Activated CD8-positive, alpha-beta memory T cell treated with anti-CD3 and anti-CD28 coated beads for 36 hours (primary cell): ENCODE measurements at regions not wholly inside any gene's neighbourhood (a gene's known extent, or its start where the extent isn't known, plus 50 kb on each side); places are given as distances from the start of the nearest gene placed in this dataset.
"Not testable (repeated sequence)": the region's sequence is repeated elsewhere in the genome, so short reads cannot be mapped to it uniquely, and the experiment has no call there.

Experiments used
- CTCF ChIA-PET: fragments of 350-600 bp; sonication (Branson Sonifier 250); formaldehyde crosslinking; loops from one replicate; lab custom pipeline; 2021; ENCODE audit warnings: antibody characterized with exemption; lab: Charles Lee
- POLR2A ChIA-PET: fragments of 350-600 bp; sonication (Branson Sonifier 250); formaldehyde crosslinking; loops from one replicate; lab custom pipeline; 2021; ENCODE audit warnings: antibody characterized with exemption; lab: Charles Lee

DNA sequence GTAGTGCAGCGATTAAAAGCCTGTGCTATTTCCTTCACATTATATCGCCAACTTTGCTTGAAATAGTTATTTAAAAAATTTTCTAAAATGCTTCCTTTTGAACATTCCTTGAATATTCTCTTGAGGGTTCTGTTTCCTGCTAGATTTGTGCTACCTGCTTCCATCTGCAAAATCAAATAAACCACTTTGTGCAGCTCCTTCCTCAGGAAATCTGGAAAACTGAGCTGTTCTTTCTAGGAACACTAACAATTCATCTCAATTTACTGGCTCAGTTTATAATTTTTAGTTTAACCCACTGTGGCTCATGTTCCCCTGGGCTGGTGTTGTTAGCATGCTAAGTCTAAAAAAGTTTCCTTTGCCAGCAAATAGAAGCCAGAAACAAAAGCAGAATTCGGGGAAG lies 88.1 kb upstream of the LCORL start:
- ChIA-PET CTCF (no interaction called here), POLR2A (no interaction called here)

DNA sequence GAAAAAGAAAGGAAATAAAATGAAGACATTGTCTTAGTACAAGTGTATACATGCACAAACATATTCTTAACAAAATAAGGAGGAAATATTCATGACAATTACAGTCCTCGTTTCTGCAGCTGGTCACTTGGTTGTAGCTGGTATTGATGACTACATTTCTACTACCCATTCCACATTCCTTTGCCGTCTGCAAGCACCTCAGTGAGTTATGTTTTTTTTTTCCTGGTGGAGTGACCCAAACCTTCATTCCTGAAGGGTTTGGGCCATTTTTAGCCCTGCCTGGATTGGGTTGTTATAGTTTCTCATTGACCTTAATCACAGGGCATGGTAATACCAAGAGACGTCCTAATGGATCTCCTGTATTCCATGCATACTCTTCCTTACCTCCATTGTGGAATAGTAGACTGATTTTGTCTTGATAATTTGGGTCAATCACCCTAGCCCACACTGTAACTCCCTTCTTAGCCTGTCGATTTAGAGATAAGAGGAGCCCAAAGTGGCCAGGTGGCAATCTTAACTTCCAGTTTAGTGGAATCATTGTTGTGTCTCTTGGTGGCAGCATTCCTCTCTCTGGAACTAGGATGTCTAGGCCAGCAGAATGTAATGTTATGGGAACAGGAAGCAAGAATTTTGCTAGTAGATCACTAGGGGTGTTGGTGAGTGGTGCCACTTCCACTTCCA lies 86.4 kb upstream of the LCORL start:
- POLR2A ChIA-PET, CTCF ChIA-PET: not testable (repeated sequence)

DNA sequence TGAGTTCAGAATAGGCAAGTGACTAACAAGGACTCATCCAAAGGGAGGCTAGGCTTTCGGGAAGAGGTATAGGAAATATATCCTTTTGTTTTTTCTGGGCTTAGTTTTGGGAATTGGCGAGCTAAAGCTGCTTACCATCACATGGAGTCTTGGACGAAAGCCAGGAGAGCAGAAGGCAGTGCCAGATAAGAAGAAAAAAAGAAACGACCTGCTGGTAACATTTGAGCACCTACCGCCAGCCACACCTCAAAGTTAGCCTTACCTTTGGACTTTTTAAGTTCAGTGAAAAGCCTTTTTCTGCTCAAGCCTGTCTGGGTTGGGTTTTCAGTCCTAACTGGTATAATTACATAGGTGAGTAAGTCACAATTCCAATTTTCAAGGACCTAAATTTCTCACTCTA lies 85.1 kb upstream of the LCORL start:
- ChIA-PET POLR2A (no interaction called here), CTCF (no interaction called here)

DNA sequence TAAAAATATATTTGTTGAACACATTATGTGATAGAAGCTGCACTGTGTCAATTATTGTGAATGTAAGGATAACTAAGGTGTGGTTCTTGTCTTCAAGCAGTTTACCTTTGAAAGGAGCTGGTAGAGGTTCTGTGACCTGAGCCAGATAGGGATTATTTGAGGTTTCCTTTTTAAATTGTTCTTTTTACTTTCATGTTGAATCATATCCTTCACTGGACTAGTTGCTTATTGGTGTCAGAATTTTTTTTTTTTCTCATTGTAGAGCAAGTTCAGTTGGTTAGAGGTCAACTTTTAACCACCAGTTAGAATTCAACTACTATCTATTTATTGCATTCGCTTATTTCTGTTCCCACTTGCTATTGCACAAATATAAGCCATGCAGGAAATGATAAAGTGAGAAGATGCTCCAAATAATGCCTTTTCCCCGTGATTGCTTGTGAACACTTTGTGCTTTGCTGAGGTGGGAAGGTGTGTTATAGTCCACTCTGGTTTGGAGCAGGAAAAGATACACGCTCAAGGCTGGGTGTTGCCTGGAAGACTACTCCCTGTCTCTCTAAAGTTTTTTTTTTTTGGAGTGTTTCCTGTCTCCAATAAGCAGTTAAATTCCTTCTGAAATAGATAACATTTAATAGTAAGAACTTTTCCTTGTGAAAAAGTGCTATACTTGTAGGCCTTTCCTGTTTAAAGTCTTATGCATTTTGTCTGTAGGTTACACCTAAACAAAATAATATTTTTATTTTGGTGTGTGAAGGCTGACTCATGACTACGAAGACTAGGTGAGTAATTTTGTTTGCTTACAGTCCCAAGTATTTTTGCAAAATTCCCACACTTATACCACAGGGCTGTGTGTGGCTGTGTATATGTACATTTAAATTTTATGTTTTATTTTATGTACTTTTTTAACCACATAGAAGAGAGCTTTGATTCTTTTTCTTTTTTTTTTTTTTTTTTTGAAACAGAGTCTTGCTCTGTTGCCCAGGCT lies 83.8 kb upstream of the LCORL start:
- CTCF ChIA-PET = no interaction called here

DNA sequence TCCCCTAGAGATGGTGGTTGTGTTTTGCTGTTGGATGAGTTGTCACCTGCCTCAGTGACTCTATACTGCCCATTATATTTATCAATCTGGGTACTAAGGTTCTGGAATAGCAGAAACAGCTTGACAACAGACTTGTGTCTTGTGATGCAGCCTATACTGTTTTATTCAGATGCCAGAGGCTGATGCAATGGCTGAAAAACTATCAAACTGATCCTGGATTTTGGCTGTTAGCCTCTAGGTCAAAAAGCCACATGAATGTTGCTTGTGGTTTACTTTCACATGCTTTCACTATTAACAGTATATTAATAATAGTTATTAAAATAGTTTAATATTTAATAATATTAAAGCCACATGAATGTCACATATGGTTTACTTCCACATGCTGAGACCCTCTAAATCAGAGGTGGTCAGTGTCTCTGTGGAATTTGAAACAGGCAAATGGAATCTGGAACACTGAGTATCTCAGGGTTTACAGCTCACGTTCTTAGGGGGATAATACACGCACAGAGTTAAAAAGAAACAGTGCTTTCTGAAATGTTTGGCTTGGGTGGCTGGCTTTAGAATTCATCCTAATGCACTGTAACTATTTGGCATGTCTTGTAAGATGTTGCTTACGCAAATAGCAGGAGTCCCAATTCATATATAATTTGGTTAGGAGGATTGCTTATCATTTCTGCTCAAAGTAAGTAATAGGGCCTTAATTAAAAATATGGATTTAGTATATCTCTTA lies 82.5 kb upstream of the LCORL start:
- CTCF ChIA-PET = no interaction called here

More for the DNA sequence above, 83.8 kb upstream of the LCORL start:
- POLR2A ChIA-PET = no interaction called here

DNA sequence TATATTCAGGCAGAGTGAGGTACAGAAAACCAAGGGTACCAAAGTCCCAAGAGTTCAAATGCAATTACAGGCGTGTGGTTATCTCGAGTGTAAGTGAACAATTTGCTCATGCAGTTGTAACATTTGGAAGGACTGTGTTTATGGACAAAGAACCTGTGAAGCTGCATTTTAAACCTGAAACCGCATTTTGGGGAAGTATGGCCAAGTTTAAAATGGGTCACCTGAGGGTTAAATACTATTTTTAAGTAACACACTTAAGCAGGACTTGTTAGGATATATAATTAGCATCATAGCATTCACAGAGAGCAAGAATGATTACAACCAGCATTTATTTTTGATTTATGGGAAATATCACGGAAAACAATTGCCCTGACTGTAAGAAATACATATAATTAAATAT lies 79.1 kb upstream of the LCORL start:
- ChIA-PET POLR2A (no interaction called here), CTCF (no interaction called here)

More for the DNA sequence above, 82.5 kb upstream of the LCORL start:
- POLR2A ChIA-PET = no interaction called here

DNA sequence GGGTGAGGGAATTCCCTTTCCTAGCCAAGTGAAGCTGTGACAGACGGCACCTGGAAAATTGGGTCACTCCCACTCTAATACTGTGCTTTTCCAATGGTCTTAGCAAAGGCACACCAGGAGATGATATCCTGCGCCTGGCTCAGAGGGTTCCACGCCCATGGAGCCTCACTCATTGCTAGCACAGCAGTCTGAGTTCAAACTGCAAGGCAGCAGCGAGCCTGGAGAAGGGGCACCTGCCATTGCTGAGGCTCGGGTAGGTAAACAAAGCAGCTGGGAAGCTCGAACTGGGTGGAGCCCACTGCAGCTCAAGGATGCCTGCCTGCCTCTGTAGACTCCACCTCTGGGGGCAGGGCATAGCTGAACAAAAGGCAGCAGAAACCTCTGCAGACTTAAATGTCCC lies 68.9 kb upstream of the LCORL start:
- POLR2A ChIA-PET, CTCF ChIA-PET: not testable (repeated sequence)

DNA sequence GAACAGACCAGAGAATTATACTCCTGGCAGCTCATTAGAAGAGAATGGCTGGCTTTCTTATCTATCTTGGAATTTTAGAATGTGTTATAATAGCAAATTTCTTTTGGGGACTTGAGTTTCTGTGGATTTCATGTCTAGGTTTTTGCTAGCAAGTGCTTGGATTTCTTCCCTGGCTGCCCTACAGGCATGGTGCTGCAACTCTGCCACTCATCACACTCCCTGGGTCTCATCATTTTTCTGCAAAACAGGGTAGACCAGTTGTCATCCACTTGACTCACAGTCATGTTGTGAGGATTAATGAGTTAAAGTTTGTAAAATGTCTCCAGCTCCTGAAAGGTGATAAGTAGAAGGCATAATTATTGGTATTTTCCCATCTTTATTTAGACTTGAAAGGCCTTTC lies 60.7 kb upstream of the LCORL start:
- CTCF ChIA-PET = no interaction called here
- POLR2A ChIA-PET = no interaction called here

DNA sequence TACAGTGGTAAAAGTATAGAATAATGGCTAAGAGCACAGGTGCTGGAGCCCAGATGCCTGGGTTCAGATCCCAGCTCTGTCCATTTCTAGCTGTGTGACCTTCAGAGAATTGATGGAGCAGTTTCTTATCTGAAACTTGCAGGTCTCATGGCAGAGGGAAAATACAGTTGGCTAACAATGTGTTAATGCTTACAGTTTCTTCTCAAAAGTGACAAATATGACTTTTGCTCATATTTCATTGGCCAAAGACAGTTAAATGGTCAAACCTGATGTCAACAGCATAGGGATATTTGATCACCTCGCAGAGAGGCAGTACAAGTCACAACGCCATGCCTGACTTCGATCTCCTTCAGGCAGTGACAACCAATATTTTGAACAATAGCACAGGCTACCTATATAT lies 60.2 kb upstream of the LCORL start:
- ChIA-PET CTCF (no interaction called here), POLR2A (no interaction called here)

DNA sequence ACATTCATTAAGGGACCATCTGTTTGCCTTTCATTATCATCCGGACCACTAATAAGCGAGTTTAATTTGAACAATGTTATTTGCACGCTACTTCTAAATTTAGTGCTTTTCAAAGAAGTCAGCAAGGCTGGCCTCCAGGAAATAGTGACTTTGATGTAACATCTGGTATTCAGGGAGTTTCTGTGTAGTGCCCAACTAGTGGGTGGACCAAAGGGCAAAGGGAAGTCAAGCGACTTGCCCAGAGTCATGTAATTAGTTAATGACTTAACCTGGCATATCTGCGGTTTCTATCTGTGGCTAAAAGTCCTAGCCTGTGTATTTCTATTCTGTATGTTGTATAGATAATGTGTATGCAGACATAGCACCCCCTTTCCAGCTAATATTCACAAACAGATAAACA lies 56.3 kb upstream of the LCORL start:
- ChIA-PET POLR2A (no interaction called here), CTCF (no interaction called here)

DNA sequence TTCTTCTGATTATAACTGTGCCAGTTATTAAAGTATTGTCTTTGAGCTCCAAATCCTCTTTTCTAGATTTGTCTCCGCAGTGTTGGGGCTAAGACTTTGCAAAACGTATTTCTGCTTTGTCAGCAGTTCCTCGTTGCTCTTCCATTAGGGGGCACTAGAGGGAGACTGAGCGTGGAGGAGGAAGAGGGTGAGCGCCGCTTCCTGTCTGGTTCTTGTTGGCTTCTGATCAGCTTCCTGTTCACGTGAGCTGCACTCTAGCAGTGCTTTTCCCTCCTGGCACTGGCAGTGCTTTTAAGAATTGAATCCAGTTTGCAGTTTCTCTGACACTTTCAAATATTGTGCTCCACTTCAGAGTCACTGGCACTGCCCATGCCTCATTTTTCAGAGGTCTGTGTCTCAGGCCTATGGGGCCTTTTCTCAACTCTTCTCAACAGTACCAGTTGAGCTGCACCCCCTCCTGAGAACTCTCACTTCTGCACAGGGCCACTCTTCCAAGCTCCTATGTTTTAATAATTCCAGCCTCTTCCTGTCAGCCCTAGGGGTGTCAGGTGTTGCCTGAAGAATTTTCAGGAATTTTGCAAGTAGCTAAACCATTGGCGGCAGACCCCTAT lies 54.4 kb upstream of the LCORL start:
- POLR2A ChIA-PET = no interaction called here

DNA sequence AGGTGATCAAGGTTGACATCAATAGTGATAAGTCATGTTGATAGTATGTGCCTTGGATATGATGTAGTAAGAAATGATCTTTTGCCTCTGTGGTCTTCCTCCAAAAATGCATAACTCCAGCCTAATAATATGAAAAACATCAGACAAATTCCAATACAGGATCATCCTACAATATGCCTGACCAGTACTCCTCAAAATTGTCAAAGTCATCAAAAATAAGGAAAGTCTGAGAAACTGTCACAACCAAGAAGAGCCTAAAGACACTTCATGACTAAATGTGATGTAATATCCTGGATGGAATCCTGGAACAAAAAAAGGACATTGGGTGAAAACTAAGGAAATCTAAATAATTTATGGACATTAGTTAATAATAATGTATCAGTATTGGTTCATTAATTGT lies 50.3 kb upstream of the LCORL start:
- ChIA-PET POLR2A (no interaction called here), CTCF (no interaction called here)

More for the DNA sequence above, 54.4 kb upstream of the LCORL start:
- CTCF ChIA-PET = no interaction called here
